ENCODE measurements at regions not wholly inside any gene's neighbourhood (a gene's known extent, or its start where the extent isn't known, plus 50 kb on each side); places are given as distances from the start of the nearest gene placed in this dataset.

- Histone ChIP-seq H3K4ac (ENCODE audit: low read depth, low read length) (no peak overlapping the region), H2AFZ (replicated peaks; ENCODE audit: low read length, poor library complexity) (no peak overlapping the region), H4K91ac (ENCODE audit: insufficient read depth, low read depth, low read length) (no peak overlapping the region), H3K9me3 (ENCODE audit: control insufficient read depth, insufficient read depth, low read length) (no peaks in the 10 kb centered on the region), H2BK120ac (ENCODE audit: low read depth, low read length) (no peak overlapping the region), H3K14ac (replicated peaks; ENCODE audit: low read depth, low read length) (no peak overlapping the region), H3K27ac (ENCODE audit: insufficient read depth, low read length) (no peak overlapping the region), H3K18ac (ENCODE audit: low read depth, low read length) (no peak overlapping the region), H3K79me1 (ENCODE audit: low read depth in 1 of 2, low read length in 2 of 2) (no peaks in the 10 kb centered on the region), H3K4me3 (ENCODE audit: insufficient read depth, low read depth, low read length) (no peak overlapping the region), H2AK5ac (ENCODE audit: low read depth, low read length) (no peak overlapping the region), H4K8ac (ENCODE audit: low read depth in 2 of 2, low read length in 2 of 2) (no peak overlapping the region), H4K5ac (ENCODE audit: low read depth, low read length) (no peak overlapping the region), H3K36me3 (ENCODE audit: control insufficient read depth, insufficient read depth, low read length) (no peaks in the 10 kb centered on the region), H3K56ac (ENCODE audit: extremely low read depth, insufficient read depth, low read length) (no peak overlapping the region), H3K4me1 (ENCODE audit: control insufficient read depth, insufficient read depth, low read length) (peaks cover 5% of the 10 kb centered on the region; the same call in 1 of the 2 replicates), H2BK20ac (ENCODE audit: low read depth, low read length) (no peak overlapping the region), H4K20me1 (ENCODE audit: insufficient read depth, low read length) (no peaks in the 10 kb centered on the region), H2BK5ac (ENCODE audit: low read depth, low read length, poor library complexity, severe bottlenecking) (no peak overlapping the region), H2AK9ac (replicated peaks; ENCODE audit: low read depth, low read length, poor library complexity) (no peak overlapping the region), H3K9ac (ENCODE audit: low read depth, low read length) (no peak overlapping the region), H2BK15ac (ENCODE audit: low read depth, low read length) (no peak overlapping the region), H3K9me1 (ENCODE audit: insufficient read depth, low read length) (0 out of 2 replicates have a peak, but pooled peaks cover 4% of the 10 kb centered on the region), H3K27me3 (ENCODE audit: control insufficient read depth, insufficient read depth, low read length) (peaks cover 5% of the 10 kb centered on the region), H3K23ac (ENCODE audit: low read depth, low read length) (no peak overlapping the region), H3K4me2 (ENCODE audit: low read depth, low read length) (no peak overlapping the region)
- BruUV-seq (replicated peaks), result no TSS peak
- intact Hi-C loops (cut with micrococcal nuclease), result loop anchor here (10.0 kb wide), 2 partner anchors 412 to 682 kb away; partner anchors contain the start of gene KLF4
- no CpG with 5 or more reads among the region's 2 CpGs for WGBS, 2 experiments (ENCODE audit: extremely low coverage in 2 of 2, insufficient read length in 1 of 2)
- ATAC-seq (ENCODE audit: low read depth) (no peak), DNase-seq (no peak)
- dilution Hi-C loops (cut with HindIII; ENCODE audit: low sequenced_read_pairs, unreplicated experiment), result no loop called here
- ChIA-PET POLR2A (ENCODE audit: unreplicated experiment) (no interaction called here), CTCF (no interaction called here)
- no peak for TF ChIP-seq MAZ (IDR thresholded peaks at IDR 0.05; ENCODE audit: borderline replicate concordance, low read depth, low read length)
- no peak for TF ChIP-seq RCOR1 (IDR thresholded peaks at IDR 0.05; ENCODE audit: insufficient replicate concordance, low read length)
- TF ChIP-seq USF2 (IDR thresholded peaks at IDR 0.05; ENCODE audit: low read depth, low read length), result no peak
- TF ChIP-seq POLR2A (IDR thresholded peaks at IDR 0.05; ENCODE audit: low read depth, low read length), result no peak
- TF ChIP-seq MXI1 (IDR thresholded peaks at IDR 0.05; ENCODE audit: borderline replicate concordance, low read depth, low read length), result no peak
- no peak for TF ChIP-seq ELK1 (IDR thresholded peaks at IDR 0.05; ENCODE audit: borderline replicate concordance, low read depth, low read length)
- in situ Hi-C loops (cut with MboI; ENCODE audit: low sequenced_read_pairs), result no loop called here
These were observed 677.0 kb upstream of the KLF4 start for GRCh38 chr9:108166519-108166918.
